Heart left ventricle (tissue), 13 donors: ENCODE measurements at regions not wholly inside any gene's neighbourhood (a gene's known extent, or its start where the extent isn't known, plus 50 kb on each side); places are given as distances from the start of the nearest gene placed in this dataset.

ENCODE experiments used
- POLR2A ChIP-seq, 2 donors: fragments of 450-650 bp; IDR thresholded peaks; one replicate each; pipeline ENCODE4 v1.6.1; 2017; ENCODE audit warnings: antibody characterized with exemption in 2 of 2, mild to moderate bottlenecking in 2 of 2, moderate library complexity in 2 of 2
- TF ChIP-seq, protein P1 (sequence below), 12 donors: fragments of 200-600 bp; sonication (generic) in 4 of 12; IDR thresholded peaks; one replicate each; pipeline versions ENCODE4 v1.5.0 to v1.8.0; 2018 to 2022; ENCODE audit warnings: antibody characterized with exemption in 12 of 12, mild to moderate bottlenecking in 5 of 12
- donor health status: ischemic (EF 13 %, LVEDD 7.1; RV severe dilation, severe dysfunction).
- donor health status: DM: no; HTN: yes; CAD: no.
- donor health status: DM: no; HTN: no; CAD: no.
- donor health status: ischemic (EF 25% LVEDD 6.9; RV normal size, moderate dysfunction).
- donor health status: ischemic (EF 25% LVEDD 5.7; RV mildly dilated, moderate dysfunction).
- donor health status: ischemic (EF 35%, LVEDD 5.7; RV mildly dilated, moderate dysfunction).
- donor health status: nonischemic (EF 11% LVEDD 7.7; RV severe dilation, severe dysfunction).
- donor health status: DM: yes; HTN: yes; CAD: no.
- donor health status: PGD.
- donor health status: ischemic (EF 29% LVEDD 5.4; RV normal size, mild dysfunction).
- donor health status: nonischemic (EF 23%, LVEDD 6.1; RV moderate dilation, normal function).

GRCh38 chr12:67377021-67377420, 107.9 kb downstream of the CAND1 start:
- TF ChIP-seq, protein P1, sequence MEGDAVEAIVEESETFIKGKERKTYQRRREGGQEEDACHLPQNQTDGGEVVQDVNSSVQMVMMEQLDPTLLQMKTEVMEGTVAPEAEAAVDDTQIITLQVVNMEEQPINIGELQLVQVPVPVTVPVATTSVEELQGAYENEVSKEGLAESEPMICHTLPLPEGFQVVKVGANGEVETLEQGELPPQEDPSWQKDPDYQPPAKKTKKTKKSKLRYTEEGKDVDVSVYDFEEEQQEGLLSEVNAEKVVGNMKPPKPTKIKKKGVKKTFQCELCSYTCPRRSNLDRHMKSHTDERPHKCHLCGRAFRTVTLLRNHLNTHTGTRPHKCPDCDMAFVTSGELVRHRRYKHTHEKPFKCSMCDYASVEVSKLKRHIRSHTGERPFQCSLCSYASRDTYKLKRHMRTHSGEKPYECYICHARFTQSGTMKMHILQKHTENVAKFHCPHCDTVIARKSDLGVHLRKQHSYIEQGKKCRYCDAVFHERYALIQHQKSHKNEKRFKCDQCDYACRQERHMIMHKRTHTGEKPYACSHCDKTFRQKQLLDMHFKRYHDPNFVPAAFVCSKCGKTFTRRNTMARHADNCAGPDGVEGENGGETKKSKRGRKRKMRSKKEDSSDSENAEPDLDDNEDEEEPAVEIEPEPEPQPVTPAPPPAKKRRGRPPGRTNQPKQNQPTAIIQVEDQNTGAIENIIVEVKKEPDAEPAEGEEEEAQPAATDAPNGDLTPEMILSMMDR (IDR thresholded peaks at IDR 0.05), result no peak
- no peak for TF ChIP-seq POLR2A (IDR thresholded peaks at IDR 0.05)
